ENCODE measurements at regions not wholly inside any gene's neighbourhood (a gene's known extent, or its start where the extent isn't known, plus 50 kb on each side); places are given as distances from the start of the nearest gene placed in this dataset.

GRCh38 chr3:159629329-159630084 is 359.1 kb upstream of the IL12A start:
- DNase-seq = no peak

GRCh38 chr3:159631226-159631625 is 357.4 kb upstream of the IL12A start:
- DNase-seq = no peak

GRCh38 chr3:159632128-159632527 is 356.5 kb upstream of the IL12A start:
- DNase-seq = no peak

- DNase-seq = no peak
These were observed 355.8 kb upstream of the IL12A start for GRCh38 chr3:159632851-159633250.

GRCh38 chr3:159634483-159634882 is 354.2 kb upstream of the IL12A start:
- DNase-seq = no peak

GRCh38 chr3:159635047-159635641 is 353.5 kb upstream of the IL12A start:
- no peak for DNase-seq

- DNase-seq = no peak
These were observed 350.6 kb upstream of the IL12A start for GRCh38 chr3:159637883-159638542.

GRCh38 chr3:159640225-159640624 is 348.4 kb upstream of the IL12A start:
- no peak for DNase-seq

- DNase-seq = no peak
These were observed 345.2 kb upstream of the IL12A start for GRCh38 chr3:159643406-159643805.

GRCh38 chr3:159645874-159646273 is 342.8 kb upstream of the IL12A start:
- no peak for DNase-seq

- DNase-seq = no peak
These were observed 338.7 kb upstream of the IL12A start for GRCh38 chr3:159649951-159650350.

GRCh38 chr3:159650726-159651125 is 337.9 kb upstream of the IL12A start:
- no peak for DNase-seq

GRCh38 chr3:159652452-159652851 is 336.2 kb upstream of the IL12A start:
- no peak for DNase-seq

GRCh38 chr3:159654183-159655134 is 334.2 kb upstream of the IL12A start:
- DNase-seq = no peak

- DNase-seq = no peak
These were observed 333.4 kb upstream of the IL12A start for GRCh38 chr3:159655202-159655601.

- DNase-seq = no peak
These were observed 331.5 kb upstream of the IL12A start for GRCh38 chr3:159657176-159657575.

- DNase-seq = no peak
These were observed 331.0 kb upstream of the IL12A start for GRCh38 chr3:159657629-159658028.

GRCh38 chr3:159660326-159660725 is 328.3 kb upstream of the IL12A start:
- no peak for DNase-seq

GRCh38 chr3:159660901-159661300 is 327.7 kb upstream of the IL12A start:
- DNase-seq = no peak

- DNase-seq = no peak
These were observed 326.1 kb upstream of the IL12A start for GRCh38 chr3:159662549-159662948.

GRCh38 chr3:159664006-159664405 is 324.6 kb upstream of the IL12A start:
- no peak for DNase-seq

GRCh38 chr3:159664653-159665052 is 324.0 kb upstream of the IL12A start:
- no peak for DNase-seq

GRCh38 chr3:159667261-159667660 is 321.4 kb upstream of the IL12A start:
- DNase-seq = no peak

Measured in dermis blood vessel endothelial cell (primary cell).